NCI-H2171 treated with DMSO at 0.1 percent for 48 hours (cell line): ENCODE measurements at regions not wholly inside any gene's neighbourhood (a gene's known extent, or its start where the extent isn't known, plus 50 kb on each side); places are given as distances from the start of the nearest gene placed in this dataset.

Experiments used
- DNase-seq: peaks from one replicate; lab custom pipeline; 2025; lab: John Stamatoyannopoulos, UW

DNA sequence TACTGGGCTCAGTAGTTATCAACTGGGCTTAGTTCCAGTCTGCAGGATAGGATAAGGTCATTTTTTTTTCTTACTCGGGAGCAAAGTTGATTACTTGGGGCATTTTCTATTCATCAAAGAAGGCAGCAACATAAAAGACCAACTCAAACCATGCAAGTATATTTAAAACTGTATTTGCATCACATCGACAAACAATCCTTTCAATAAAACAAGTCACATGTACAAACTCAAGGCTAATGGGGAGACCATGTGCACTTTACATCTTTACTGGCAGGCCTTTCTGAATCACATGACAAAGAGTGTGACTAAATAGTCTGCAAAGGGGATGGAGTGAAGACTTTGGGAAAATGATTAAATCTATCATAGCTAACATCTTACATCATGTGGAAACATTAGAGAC lies 610.4 kb upstream of the BOD1L1 start:
- DNase-seq: no peak

DNA sequence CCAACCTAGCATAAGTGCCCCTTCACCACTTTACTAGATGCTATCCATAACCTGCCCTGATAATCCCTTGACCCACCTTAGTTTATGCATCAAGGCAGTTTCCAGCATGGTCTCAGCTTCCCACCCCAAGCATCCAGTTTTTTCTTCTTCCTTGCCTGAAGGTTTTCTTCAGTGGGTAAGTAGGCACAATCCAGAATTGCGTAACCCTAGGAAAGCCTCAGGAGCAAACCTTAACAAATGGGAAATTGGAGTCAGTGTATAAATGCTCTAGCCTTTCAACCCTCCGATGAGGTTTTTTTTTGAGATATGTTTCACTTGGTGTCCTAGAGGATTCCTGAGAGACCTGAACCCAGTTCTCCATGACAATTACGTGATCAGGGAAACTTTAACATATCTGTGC lies 614.0 kb upstream of the BOD1L1 start:
- no peak for DNase-seq

DNA sequence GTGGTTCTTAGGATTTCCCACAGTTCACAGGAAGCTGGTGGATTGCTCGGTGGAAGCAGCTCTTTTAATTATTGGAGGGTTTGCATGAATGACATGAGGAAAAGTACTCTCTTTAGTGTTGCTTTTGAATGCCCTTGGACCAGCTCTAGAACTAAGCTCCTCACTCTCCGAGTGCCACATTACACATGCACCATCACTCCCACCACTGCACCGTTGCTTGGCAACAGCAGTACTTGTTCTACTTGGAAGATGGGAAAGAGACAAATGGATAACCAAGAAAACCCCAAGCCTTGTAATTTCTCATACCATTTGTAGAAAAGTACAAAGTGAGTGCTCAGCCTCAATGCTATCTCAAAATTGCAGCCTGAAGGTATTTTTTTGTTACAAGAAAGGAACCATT lies 620.2 kb upstream of the BOD1L1 start:
- DNase-seq: no peak

DNA sequence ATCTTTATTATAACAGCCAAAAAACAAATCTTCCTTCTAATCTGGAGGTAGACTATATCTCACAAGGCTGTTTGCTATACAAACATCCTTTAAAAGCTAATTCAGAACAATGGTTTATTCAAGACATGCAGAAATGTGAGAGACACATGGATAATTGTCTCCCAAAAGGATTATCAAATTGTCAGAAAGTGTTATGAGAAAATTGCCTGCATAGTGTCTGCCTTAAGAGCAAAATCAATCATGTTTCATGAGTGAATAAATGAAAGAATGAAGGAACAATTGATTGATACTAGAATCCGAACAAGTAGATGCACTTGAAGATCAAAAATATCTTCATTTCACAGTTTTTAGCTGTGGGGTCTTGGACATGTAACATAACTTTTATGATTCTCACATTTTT lies 621.7 kb upstream of the BOD1L1 start:
- no peak for DNase-seq

DNA sequence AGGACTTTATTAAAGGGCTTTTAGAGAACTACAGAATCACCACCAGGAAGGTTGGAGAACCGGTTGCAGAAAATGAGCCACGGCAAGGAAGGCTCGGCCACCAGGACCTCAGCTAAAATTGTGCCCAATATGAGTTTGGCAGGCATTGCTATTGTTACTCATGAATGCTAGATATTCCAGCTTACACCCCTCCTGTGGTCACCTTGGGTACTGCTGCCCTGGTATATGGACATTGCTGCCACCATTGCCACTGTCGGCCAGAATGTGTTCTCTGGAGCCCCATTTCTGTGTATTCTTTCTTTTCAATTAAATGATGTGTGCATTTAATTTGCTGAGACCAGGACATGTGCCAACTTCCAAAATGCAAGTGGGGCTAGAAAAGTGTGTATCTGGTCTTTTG lies 626.7 kb upstream of the BOD1L1 start:
- DNase-seq: no peak

DNA sequence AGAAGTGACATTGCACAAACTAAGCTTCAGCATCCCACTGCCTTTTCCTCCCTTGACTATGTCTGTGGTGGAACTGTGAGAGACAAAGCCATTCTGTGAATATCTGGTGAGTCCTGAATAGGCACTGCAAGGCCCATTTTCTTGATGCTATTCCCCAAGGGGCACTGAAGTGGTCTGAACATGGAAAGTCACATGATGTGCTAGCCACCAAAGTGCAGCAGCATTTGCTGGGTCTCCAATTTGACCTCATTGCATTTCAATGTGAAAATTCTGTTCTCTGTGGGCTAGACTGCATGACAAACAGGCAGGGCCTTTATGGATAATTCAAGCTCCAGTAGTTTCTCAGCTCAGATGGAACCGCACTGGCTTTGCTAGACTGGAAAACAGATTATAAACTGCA lies 627.4 kb upstream of the BOD1L1 start:
- DNase-seq: no peak

DNA sequence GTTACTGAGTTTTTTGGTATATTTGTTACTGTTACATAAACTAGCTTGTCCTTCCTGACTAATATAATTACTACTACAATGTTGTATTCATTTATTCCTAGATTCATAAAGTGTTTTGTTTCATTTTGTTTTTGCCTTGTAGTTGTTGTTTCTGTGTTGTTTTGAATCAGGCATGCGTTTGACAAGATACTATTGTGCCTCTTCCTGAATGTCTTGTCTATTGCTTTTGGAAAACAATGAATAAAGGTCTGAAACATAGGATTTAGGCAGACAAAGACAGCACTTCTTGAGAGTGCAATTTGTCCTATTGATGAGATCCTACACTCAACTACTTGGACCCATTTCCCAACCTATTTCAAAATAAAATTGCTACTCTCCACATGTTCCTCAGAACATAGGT lies 630.4 kb upstream of the BOD1L1 start:
- DNase-seq: no peak

DNA sequence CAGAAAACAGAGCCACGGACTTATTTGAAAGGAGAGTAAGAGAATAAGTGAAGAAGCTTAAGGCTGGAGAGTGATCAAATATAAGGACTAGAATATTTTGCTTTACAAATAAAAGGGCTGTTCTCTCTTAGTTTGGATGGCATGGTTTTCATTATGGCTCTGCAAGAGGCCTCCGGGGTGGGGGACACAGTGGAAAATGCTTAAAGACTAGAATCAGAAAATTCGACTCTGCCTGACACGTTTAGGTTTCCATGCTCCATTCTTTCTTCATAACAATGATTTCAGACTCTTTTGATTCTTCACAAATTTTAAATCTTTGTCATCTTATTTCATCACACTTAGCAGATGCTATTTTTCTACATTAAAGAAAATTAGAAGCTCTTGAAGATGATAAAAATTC lies 632.4 kb upstream of the BOD1L1 start:
- DNase-seq: no peak

DNA sequence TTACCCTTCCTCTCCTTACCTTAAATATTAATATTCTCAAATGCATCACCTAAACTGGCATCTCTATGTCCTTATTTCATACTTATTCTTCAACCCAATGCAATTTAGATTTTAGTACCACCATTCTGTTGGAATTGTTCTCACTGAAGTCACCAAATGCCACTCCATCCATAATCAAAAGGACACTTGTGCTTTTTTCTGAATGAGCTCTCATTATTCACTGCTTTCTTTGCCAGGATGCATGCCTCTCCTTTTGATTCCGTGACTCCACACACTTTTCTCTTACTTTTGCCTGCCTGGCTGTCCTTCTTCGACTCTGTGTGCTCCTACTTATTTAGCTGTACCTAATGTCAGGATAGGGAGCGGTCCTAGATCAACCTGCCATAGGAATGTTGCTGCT lies 633.1 kb upstream of the BOD1L1 start:
- no peak for DNase-seq

DNA sequence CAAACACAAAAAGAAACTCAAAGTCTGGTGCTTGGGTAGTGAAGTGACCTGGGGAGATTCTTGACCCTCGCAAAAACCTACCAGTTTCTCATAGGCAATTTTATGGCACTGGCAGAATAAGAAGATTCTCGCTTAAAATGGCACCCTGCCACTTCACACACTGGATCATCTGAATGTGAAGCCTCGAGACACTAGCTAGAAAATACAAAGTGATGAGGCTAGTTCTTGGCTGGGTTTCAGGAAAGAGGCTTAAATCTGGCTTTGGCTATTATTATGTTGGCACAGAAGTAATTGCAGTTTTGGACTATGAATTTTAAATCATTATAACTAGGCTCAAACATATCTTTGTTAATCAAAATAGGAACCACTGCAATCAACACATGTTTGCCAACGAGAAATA lies 634.7 kb upstream of the BOD1L1 start:
- no peak for DNase-seq

DNA sequence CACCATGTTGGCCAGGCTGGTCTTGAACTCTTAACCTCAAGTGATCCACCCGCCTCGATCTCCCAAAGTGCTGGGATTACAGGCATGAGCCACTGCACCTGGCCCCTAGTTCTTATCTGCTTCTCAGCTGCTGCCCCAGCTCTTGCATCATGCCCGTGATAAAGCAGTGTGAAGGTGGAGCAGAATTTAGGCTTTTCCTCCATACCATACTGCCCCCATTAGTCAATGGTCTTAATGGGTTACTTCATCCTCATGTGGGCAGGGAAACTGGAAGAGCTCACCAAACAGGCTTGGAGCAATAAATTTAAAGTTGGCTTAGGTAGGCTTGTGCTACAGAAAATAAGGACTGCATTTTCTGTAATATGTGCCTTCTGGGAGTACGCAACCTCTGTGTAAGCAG lies 636.9 kb upstream of the BOD1L1 start:
- no peak for DNase-seq

DNA sequence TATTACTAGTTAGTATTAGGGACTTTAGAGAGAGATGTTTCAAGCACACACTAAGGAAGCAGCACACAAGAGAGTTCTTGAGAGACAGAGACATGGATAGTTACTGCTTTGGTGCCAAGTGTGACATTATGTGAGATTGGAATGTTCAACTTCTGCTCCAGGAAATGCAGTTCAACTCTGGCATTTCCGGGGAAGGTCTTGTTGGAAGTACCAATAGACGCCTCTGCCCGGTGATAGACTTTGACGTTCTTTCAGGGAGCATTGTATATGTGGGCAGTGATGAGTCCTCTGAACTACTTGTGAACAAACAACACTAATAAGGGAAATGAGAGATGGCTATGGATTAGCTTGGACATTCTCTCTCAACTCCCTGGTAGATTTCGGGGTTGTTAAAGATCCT lies 638.1 kb upstream of the BOD1L1 start:
- DNase-seq: no peak

DNA sequence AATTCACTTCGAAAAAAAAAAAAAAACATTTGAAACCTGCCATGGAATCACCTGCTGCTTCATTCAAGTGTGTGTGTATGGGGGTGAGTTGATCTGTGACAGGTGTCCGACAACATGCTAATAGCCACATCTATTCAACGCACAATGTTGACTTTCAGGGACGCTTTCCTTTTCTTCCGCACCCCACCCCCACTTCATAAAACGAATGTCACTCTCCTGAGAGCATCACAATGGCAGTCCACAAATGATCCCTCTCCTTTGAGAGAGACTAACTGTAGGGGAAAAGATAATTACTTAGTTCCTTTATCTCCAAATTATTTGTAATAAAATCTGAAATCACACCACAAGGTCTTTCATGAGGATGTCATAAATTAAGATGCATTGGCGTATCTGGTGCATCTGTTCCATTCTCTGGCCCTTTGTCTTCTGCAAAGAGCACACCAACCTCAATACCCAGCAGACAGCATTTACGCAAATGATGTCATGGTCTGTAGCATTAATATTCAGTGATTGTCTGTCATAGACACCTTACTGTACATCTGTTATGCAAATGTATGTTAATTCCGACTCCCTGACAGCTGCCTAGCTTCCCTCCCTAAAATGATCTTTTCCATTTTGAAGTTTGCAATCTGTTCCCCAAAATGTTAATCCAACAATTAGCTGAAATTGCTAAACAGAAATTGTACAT lies 640.0 kb upstream of the BOD1L1 start:
- no peak for DNase-seq

DNA sequence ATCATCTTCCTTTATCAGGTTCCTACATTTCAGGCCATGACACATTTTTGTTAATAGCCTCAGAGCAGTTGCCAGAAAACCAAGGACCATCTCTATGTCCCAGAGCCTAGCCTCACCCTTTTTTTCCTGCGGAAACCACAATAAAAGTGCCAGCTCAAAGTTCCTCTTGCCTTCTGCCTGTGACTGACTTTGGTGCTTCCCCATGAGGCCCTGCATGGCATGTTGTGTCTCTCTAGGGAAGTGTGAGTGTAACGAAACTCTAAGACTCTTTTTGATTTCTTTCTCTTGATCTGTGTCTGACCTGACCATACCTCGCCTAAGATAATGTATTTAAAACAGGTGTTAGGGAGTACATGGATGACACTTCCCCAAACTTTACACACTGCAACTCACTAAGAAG lies 642.3 kb upstream of the BOD1L1 start:
- no peak for DNase-seq

DNA sequence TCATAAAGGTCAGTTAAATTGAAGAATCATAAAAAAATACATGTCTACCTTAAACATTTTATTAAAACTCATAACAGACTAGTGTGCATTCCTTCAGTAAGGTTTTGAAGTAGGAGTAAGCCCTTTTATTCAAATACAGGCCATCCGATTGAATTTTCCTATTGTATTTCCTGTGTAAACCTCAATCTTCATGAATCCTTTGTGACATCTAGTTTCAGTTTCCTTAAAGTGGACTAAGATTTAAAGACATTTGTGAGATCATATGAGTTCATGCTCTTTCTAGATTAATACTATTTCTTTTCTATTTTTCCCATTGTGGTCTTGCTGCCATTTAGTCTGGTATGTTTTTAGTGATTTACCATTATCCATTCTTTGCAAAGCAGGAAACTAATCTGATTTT lies 644.7 kb upstream of the BOD1L1 start:
- no peak for DNase-seq

DNA sequence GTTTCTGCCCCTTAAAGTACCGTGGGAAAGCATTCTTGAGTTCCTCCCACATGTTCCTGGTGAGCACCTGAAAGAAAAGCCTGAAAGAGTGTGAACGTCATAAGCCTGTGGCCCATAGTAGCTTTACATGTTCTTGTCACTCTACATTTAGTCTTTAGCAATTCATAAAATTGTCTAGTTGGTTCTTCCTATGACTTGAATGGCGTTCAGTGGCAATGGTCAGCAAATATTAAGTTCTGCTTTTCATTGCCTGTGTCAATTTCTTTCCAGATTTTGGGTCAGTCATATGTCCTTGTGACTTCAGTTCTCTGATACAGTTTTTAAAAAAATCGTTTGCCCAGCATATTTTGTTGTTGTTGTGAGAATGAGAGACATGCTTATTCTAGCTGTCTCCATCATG lies 650.0 kb upstream of the BOD1L1 start:
- no peak for DNase-seq

DNA sequence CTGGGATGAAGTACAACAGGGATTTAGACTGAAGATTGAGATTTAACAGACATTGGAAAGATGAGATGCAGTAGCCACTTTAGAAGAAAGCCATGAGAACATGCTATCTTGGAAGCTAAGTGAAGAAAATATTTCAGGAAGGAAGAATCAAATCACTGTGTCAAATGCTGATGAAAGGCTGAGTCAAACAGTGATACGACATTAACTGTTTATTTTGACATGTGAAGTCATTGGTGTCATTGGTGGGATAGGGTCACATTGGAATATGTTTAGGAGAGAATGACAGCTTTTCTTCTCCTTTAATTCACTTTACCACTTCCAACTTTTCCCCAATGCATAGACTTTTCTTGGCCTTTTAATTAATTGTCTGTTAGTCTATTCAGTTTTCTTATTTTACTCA lies 653.0 kb upstream of the BOD1L1 start:
- DNase-seq: no peak

DNA sequence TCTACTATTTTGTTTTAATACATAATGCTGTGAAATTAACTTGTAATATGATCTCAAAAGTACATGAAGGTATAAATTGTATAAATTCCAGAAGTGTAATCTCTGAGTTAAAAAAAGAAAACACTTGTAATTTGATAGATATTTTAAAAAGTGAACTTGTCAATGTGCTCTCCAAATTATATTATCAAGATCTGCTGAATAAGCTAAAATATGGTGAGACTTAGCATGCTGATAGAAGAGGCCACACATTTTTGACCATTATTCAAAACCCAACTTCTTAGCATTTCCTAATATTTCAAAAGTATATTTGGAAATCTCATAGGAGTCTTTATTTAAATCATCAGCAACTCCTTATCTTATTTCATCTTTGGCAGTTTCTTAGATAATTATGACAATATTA lies 657.1 kb upstream of the BOD1L1 start:
- no peak for DNase-seq

DNA sequence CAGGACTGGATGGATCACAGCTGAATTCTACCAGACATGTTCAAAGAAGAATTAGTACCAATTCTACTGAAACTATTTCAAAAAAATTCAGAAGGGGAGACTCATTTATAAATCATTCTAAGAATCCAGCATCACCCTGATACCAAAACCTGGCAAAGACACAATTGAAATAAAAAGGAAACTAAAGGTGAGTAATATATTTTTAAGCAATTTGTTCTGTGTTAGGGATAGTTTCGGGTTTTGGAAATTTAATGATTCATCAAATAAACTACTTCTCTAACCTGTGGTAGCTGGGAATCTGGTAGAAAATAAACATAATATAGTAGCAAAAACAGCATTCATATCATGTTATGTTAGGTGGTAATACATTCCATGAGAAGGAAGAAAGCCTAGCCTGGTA lies 662.2 kb upstream of the BOD1L1 start:
- no peak for DNase-seq

DNA sequence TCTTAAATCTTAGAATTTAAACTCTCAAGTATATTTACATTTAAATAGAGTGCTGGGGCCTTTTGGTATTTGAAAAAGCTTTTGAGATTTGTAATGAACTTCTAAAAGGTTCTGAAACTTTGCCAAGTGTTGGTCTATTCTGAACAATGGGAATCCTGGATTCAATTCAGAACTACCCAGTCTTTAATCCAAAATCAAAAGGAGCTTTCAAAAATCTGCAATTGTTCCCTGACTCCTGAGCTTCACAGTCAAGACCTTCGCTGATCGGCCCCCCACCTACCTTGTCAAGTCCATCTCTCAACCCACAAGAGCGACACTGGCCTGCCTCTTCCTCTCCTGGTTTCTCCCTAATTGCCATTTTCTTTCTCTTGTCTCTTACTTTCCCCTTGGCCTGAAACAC lies 666.1 kb upstream of the BOD1L1 start:
- no peak for DNase-seq

DNA sequence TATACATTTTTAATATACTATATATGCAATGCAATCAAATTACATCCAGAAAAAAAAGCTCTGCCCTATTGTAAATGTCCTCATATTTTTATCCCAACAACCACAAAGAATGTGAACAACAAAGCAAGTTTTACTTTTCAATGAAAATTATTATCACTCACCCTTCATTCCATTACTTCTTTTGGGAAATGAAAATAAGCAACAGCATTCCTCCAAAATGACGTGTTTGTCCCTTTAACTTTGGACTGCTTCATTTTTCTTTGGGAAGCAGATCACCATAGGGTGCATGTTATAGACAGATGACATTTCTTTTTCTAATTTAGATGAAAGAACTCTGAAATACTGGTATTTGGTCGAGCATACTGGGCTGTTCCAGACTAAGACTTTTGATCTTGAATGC lies 667.1 kb upstream of the BOD1L1 start:
- no peak for DNase-seq

DNA sequence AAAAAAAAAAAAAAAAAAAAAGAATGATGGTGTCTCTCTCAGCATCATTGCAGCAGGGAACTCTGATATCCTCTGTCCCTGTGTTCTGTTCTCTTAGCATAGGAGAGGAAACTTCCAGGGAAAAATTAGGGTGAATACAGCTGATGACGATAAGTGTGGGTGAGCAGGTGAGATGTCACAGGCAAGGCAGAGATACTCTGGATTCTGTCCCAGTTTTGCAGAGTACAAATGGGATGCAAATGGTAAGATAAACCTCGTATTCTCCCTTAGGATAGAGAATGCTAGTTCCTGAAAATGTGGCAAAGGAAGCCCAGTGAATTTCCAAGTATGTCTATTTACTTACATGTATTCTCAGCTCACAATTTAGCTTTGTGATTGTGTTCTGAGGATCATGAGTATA lies 671.6 kb upstream of the BOD1L1 start:
- DNase-seq: no peak

DNA sequence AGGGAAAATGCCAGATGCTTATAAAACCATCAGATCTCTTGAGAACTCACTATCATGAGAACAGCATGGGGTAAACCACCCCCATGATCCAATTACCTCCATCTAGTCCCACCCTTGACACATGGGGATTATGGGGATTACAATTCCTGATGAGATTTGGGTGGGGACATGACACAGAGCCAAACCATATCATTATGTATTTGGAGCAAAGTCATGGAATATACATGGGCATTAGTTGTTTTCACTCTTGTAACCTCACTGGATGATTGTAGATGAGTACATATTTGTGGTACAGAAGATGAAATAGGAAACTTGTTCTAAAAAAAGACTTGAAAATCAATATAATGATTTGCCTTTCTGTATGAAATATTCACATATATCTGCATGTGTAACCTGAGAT lies 674.5 kb upstream of the BOD1L1 start:
- DNase-seq: no peak

DNA sequence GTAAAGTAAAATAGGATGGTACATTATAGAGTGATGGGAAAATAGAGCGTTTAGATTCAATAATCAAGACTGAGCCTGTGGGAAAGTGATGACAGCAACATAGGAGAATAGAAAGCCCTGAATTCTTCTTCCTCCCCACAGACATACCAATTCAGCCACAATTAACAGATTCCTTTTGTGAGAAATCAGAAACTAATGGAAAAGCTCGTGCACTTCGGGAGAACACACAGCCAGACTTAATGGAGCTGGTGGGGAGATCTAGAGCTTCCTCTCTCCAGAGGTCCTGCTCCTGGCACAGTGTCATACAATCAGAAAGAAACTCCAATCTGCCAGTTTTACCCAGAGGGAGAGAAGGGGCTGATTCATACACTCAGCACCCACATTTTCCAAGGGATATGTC lies 676.3 kb upstream of the BOD1L1 start:
- DNase-seq: no peak

DNA sequence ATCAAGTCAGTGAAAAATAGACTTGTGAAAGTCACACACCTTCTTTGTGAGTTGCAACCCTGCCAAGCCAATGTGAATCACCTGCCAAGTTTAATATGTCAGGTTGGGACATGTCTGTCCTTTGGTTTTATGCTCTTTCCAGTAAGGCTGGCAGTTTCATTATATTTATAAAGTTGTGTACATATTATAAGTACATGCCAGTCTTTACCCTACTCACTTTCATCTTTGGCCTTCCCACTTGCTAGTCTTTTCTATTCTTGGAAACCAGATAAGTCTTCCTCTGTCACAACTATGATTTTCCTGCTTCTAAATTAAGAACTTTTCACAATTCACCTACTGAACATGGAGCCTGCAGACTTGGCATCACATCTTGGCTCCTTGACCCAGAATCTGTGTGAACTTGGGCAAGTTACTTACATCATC lies 680.7 kb upstream of the BOD1L1 start:
- no peak for DNase-seq
